GM18867 (cell line): ENCODE measurements at regions not wholly inside any gene's neighbourhood (a gene's known extent, or its start where the extent isn't known, plus 50 kb on each side); places are given as distances from the start of the nearest gene placed in this dataset.

Experiments
- ATAC-seq: cut with Tn5 transposase; IDR thresholded peaks from one replicate; pipeline ENCODE4 v1.9.1; 2021; ENCODE audit warnings: mild to moderate bottlenecking, moderate library complexity; ENCODE audit not compliant: unreplicated experiment

GRCh38 chr1:222370913-222371675 is 176.8 kb downstream of the HHIPL2 start:
- ATAC-seq: no peak

GRCh38 chr1:222370081-222370912 is 177.6 kb downstream of the HHIPL2 start:
- no peak for ATAC-seq

- ATAC-seq: no peak
Observed at GRCh38 chr1:222369148-222369547, 178.8 kb downstream of the HHIPL2 start.

GRCh38 chr1:222358100-222358499 is 189.8 kb downstream of the HHIPL2 start:
- ATAC-seq: no peak

- ATAC-seq: no peak
Observed at GRCh38 chr1:222357252-222357651, 190.7 kb downstream of the HHIPL2 start.

- no peak for ATAC-seq
Observed at GRCh38 chr1:222347627-222348026, 200.3 kb downstream of the HHIPL2 start.

GRCh38 chr1:222346955-222347354 is 200.9 kb downstream of the HHIPL2 start:
- ATAC-seq: no peak

- no peak for ATAC-seq
Observed at GRCh38 chr1:222339376-222339947, 208.4 kb downstream of the HHIPL2 start.

GRCh38 chr1:222335586-222335985 is 212.3 kb downstream of the HHIPL2 start:
- ATAC-seq: no peak

GRCh38 chr1:222334026-222334680 is 213.8 kb downstream of the HHIPL2 start:
- no peak for ATAC-seq

GRCh38 chr1:222331765-222332164 is 216.1 kb downstream of the HHIPL2 start:
- no peak for ATAC-seq

GRCh38 chr1:222331340-222331739 is 216.6 kb downstream of the HHIPL2 start:
- no peak for ATAC-seq

- ATAC-seq: no peak
Observed at GRCh38 chr1:222329493-222330045, 218.3 kb downstream of the HHIPL2 start.

GRCh38 chr1:222326710-222327036 is 221.2 kb downstream of the HHIPL2 start:
- no peak for ATAC-seq

GRCh38 chr1:222326006-222326709 is 221.7 kb downstream of the HHIPL2 start:
- ATAC-seq: no peak

GRCh38 chr1:222325506-222325905 is 222.4 kb downstream of the HHIPL2 start:
- ATAC-seq: no peak

- ATAC-seq: no peak
Observed at GRCh38 chr1:222314839-222315238, 233.1 kb downstream of the HHIPL2 start.

GRCh38 chr1:222310836-222311235 is 237.1 kb downstream of the HHIPL2 start:
- no peak for ATAC-seq

- no peak for ATAC-seq
Observed at GRCh38 chr1:222307621-222308020, 240.3 kb downstream of the HHIPL2 start.

GRCh38 chr1:222306512-222306911 is 241.4 kb downstream of the HHIPL2 start:
- no peak for ATAC-seq
